ENCODE measurements at regions not wholly inside any gene's neighbourhood (a gene's known extent, or its start where the extent isn't known, plus 50 kb on each side); places are given as distances from the start of the nearest gene placed in this dataset.

DNA sequence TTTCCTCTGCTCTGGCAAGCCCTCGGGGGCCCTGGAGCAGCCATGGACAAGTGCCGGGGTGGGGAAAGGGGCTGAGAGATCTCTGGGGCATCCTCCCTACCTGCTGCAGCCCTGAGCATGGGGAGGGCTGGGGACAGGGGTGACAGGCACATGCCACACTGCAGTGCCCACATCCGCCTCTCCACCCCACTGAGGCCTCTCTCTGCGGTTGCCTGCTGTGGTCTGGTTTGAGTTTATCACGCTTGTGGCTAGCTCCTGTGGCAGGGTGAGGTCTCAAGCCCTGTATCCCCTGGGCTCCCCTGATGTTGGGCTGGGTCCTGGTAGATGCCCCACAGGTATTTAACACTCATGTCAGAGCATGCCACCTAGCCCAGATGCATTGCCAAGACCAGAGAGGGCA, 52.9 kb upstream of the MLN start:
- H3K4me3 ChIP-seq (ENCODE audit: low read depth, poor library complexity, severe bottlenecking) = no peak overlapping the region
- intact Hi-C loops (cut with DNase I; ENCODE audit: low total_unique reads) = no loop called here
- DNase-seq (ENCODE audit: low spot score in 2 of 2) = no peak
- no peak for TF ChIP-seq POLR2A (IDR thresholded peaks at IDR 0.05)
- TF ChIP-seq, protein P1, sequence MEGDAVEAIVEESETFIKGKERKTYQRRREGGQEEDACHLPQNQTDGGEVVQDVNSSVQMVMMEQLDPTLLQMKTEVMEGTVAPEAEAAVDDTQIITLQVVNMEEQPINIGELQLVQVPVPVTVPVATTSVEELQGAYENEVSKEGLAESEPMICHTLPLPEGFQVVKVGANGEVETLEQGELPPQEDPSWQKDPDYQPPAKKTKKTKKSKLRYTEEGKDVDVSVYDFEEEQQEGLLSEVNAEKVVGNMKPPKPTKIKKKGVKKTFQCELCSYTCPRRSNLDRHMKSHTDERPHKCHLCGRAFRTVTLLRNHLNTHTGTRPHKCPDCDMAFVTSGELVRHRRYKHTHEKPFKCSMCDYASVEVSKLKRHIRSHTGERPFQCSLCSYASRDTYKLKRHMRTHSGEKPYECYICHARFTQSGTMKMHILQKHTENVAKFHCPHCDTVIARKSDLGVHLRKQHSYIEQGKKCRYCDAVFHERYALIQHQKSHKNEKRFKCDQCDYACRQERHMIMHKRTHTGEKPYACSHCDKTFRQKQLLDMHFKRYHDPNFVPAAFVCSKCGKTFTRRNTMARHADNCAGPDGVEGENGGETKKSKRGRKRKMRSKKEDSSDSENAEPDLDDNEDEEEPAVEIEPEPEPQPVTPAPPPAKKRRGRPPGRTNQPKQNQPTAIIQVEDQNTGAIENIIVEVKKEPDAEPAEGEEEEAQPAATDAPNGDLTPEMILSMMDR (IDR thresholded peaks at IDR 0.05) = no peak
- 68 to 84% methylated on average over 5 of the region's 5 CpGs for WGBS, 2 donors

GRCh38 chr6:33856031-33856590, 52.3 kb upstream of the MLN start:
- WGBS, 2 donors = 76 to 98% methylated on average over 5 to 6 of the region's 6 CpGs
- intact Hi-C loops (cut with DNase I; ENCODE audit: low total_unique reads) = no loop called here
- DNase-seq (ENCODE audit: low spot score in 2 of 2) = no peak
- TF ChIP-seq POLR2A (IDR thresholded peaks at IDR 0.05) = no peak
- TF ChIP-seq, protein P1 (IDR thresholded peaks at IDR 0.05) = no peak
- H3K4me3 ChIP-seq (ENCODE audit: low read depth, poor library complexity, severe bottlenecking) = no peak overlapping the region

DNA sequence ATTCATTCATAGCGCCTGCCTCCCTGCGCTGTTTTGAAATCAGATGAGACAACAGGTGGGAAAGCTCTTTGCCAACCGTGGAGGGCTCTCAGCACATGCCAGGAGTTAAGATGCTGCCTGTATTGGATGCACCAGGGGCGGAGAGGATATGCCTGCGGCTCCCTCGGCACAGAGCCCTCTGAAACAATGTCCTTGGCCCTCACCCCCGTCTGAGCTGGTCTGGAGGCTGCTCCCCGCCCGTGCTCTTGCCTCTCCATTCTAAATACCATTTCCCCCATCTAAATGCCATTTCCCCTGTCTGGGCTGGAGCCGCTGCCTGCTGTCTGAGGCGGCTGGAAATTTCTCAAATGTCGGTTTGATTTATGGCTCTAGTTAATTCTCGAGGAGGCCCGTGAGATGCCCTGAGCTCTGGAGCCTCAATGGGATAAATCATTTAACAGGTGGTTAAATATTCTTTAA, 50.8 kb upstream of the MLN start:
- intact Hi-C loops (cut with DNase I; ENCODE audit: low total_unique reads) = loop anchor here (2.0 kb wide), 1 partner anchor 76 kb away; no protein-coding TSS in a partner anchor
- 27 to 42% methylated on average over 14 of the region's 14 CpGs for WGBS, 2 donors
- TF ChIP-seq, protein P1 (IDR thresholded peaks at IDR 0.05) = no peak
- TF ChIP-seq POLR2A (IDR thresholded peaks at IDR 0.05) = no peak
- no peak overlapping the region for H3K4me3 ChIP-seq (ENCODE audit: low read depth, poor library complexity, severe bottlenecking)
- no peak for DNase-seq (ENCODE audit: low spot score in 2 of 2)

GRCh38 chr6:33853736-33854135, 49.9 kb upstream of the MLN start:
- intact Hi-C loops (cut with DNase I; ENCODE audit: low total_unique reads) = loop anchor here (2.0 kb wide), 1 partner anchor 77 kb away; no protein-coding TSS in a partner anchor
- no peak for TF ChIP-seq POLR2A (IDR thresholded peaks at IDR 0.05)
- TF ChIP-seq, protein P1 (IDR thresholded peaks at IDR 0.05) = no peak
- H3K4me3 ChIP-seq (ENCODE audit: low read depth, poor library complexity, severe bottlenecking) = no peak overlapping the region
- no peak for DNase-seq (ENCODE audit: low spot score in 2 of 2)
- WGBS, 2 donors = 83 to 96% methylated on average over 3 of the region's 3 CpGs

Small RNA genes lying in the stretch of these regions (microRNA-seq; reads per million reads assigned to microRNA genes)
- gene MIR7159 (ENCODE audit: borderline number of aligned reads in 1 of 2, borderline replicate concordance in 2 of 2) = 0 reads per million in 2 donors

Data from lower leg skin (tissue), 4 donors.